DND-41 (cell line): ENCODE measurements at regions not wholly inside any gene's neighbourhood (a gene's known extent, or its start where the extent isn't known, plus 50 kb on each side); places are given as distances from the start of the nearest gene placed in this dataset.

ENCODE experiments used
- EZH2 ChIP-seq: IDR thresholded peaks from 3 replicates; pipeline ENCODE4 v1.6.1; 2012; ENCODE audit warnings: borderline replicate concordance, low read depth, mild to moderate bottlenecking, moderate library complexity, low read length, inconsistent platforms; ENCODE audit not compliant: severe bottlenecking
- TF ChIP-seq, protein P1 (sequence below): IDR thresholded peaks from 2 replicates; pipeline ENCODE4 v1.5.1; 2012; ENCODE audit warnings: borderline replicate concordance, low read length, moderate library complexity, mild to moderate bottlenecking; ENCODE audit not compliant: poor library complexity, severe bottlenecking; ENCODE audit errors: extremely low read depth

- no peak for TF ChIP-seq EZH2
- TF ChIP-seq, protein P1, sequence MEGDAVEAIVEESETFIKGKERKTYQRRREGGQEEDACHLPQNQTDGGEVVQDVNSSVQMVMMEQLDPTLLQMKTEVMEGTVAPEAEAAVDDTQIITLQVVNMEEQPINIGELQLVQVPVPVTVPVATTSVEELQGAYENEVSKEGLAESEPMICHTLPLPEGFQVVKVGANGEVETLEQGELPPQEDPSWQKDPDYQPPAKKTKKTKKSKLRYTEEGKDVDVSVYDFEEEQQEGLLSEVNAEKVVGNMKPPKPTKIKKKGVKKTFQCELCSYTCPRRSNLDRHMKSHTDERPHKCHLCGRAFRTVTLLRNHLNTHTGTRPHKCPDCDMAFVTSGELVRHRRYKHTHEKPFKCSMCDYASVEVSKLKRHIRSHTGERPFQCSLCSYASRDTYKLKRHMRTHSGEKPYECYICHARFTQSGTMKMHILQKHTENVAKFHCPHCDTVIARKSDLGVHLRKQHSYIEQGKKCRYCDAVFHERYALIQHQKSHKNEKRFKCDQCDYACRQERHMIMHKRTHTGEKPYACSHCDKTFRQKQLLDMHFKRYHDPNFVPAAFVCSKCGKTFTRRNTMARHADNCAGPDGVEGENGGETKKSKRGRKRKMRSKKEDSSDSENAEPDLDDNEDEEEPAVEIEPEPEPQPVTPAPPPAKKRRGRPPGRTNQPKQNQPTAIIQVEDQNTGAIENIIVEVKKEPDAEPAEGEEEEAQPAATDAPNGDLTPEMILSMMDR, result no peak
These were observed 247.8 kb downstream of the PAX3 start for GRCh38 chr2:222050981-222051380.
